ENCODE measurements at regions not wholly inside any gene's neighbourhood (a gene's known extent, or its start where the extent isn't known, plus 50 kb on each side); places are given as distances from the start of the nearest gene placed in this dataset.

DNA sequence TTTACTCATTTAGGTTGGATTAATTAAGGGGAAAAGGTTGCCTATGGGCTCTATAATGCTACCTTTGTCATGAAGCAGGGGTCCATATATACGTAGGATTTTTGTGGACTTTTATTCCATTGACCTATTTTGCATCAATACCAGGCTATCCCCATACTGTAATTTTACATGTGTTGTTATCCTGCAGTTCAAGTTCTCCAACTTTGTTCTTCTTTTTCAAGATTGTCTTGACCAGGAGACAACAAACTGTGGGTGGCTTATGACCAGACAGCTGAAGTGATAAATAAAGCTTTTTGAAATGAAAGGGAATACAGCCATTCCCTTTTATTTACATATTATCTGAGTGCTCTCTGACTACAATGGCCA is 345.7 kb downstream of the BARHL2 start:
- TF ChIP-seq, protein P1, sequence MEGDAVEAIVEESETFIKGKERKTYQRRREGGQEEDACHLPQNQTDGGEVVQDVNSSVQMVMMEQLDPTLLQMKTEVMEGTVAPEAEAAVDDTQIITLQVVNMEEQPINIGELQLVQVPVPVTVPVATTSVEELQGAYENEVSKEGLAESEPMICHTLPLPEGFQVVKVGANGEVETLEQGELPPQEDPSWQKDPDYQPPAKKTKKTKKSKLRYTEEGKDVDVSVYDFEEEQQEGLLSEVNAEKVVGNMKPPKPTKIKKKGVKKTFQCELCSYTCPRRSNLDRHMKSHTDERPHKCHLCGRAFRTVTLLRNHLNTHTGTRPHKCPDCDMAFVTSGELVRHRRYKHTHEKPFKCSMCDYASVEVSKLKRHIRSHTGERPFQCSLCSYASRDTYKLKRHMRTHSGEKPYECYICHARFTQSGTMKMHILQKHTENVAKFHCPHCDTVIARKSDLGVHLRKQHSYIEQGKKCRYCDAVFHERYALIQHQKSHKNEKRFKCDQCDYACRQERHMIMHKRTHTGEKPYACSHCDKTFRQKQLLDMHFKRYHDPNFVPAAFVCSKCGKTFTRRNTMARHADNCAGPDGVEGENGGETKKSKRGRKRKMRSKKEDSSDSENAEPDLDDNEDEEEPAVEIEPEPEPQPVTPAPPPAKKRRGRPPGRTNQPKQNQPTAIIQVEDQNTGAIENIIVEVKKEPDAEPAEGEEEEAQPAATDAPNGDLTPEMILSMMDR (IDR thresholded peaks at IDR 0.05; ENCODE audit: poor library complexity) = no peak
- no peak for TF ChIP-seq EZH2phosphoT487 (IDR thresholded peaks at IDR 0.05; ENCODE audit: low read depth, severe bottlenecking, unreplicated experiment)
